GM18867 (cell line): ENCODE measurements at regions not wholly inside any gene's neighbourhood (a gene's known extent, or its start where the extent isn't known, plus 50 kb on each side); places are given as distances from the start of the nearest gene placed in this dataset.
"Not testable (repeated sequence)": the region's sequence is repeated elsewhere in the genome, so short reads cannot be mapped to it uniquely, and the experiment has no call there.

ENCODE experiments used
- ATAC-seq: cut with Tn5 transposase; IDR thresholded peaks from one replicate; pipeline ENCODE4 v1.9.1; 2021; ENCODE audit warnings: mild to moderate bottlenecking, moderate library complexity; ENCODE audit not compliant: unreplicated experiment

GRCh38 chr7:140283472-140283871 is 106.7 kb upstream of the KDM7A start:
- ATAC-seq: no peak

DNA sequence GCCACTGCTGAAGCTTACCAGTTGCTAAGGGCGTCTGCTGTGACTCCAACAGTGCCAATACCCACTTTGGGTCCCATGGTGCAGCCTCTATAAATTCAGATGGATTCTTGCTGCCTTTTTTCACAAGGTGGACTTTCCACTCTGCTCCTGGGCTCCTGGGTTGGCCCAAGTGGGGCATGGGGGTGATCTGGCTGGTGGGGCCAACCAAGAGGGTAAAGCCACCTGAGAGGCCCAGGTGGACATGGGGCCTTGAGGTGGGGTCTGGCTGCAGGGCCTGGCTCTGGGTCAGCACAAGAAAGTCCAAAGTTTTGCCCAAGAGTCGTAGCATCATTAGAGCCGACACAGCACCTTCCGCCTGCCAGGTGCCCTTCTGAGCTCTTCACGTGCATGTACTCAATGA is 105.2 kb upstream of the KDM7A start:
- ATAC-seq: no peak

DNA sequence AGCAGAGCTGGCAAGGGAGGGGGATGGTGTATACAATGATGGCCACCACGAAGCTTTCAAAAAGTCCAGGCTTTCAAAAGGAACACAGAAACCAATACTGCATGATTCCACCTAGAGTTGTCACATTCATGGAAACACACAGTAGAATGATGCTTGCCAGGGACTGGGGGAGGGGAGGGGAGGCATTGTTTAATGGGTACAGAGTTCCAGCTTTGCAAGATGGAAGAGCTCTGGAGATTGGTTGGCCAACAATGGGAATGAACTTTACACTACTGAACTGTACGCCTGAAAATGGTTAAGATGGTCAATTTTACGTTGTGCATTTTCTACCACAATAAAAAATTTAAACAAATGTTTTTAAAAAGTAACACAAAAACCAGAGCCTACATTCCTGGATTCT is 104.5 kb upstream of the KDM7A start:
- no peak for ATAC-seq

- no peak for ATAC-seq
These were observed 99.2 kb upstream of the KDM7A start for GRCh38 chr7:140276001-140276400.

- no peak for ATAC-seq
These were observed 98.5 kb upstream of the KDM7A start for GRCh38 chr7:140275069-140275965.

DNA sequence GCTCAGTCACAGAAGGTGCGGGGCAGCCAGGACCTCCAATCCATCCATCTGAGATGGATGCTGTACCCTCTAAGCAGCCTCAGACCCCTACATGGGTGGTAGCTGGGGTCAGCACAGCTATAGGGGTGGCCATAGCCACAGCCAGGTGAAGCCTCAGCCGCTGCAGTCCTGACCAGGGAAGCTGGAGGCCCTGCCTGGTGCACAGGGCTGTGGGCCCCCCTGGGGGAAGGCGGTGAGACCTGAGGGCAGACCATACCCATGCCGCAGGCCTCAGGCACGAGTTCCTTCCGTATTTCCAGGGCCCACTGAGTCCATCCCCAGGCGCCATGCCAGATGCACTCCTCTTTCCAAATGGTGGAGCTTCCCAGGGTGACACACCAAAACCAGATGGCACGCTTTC is 96.6 kb upstream of the KDM7A start:
- ATAC-seq: no peak

- not testable (repeated sequence) for ATAC-seq
These were observed 94.8 kb upstream of the KDM7A start for GRCh38 chr7:140271643-140271968.

DNA sequence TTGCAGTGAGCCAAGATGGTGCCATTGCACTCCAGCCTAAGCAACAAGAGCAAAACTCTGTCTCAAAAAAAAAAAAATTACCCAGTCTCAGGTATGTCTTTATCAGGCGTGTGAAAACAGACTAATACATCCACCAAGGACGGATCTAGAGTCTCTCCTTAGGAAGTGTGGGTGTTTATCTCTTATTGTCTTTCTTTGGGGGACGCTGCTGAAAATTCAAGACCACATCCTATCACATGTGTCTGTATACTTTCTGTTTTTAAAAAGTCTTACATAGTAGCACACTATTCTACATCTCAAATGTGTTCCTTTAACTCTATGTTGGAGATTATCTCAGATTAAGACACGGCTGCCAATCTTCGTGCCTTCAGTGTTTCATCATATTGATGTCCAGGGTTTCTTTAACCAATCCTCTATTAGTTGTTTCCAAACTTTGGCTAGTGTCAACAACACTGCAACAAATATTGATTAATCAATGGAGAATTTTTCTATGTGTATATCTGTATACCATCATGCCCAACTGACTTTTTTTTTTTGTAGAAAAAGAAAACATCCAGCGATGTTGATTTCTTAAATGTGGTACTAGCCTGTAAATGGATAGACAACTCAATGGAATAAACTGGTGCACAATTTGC is 92.3 kb upstream of the KDM7A start:
- no peak for ATAC-seq

DNA sequence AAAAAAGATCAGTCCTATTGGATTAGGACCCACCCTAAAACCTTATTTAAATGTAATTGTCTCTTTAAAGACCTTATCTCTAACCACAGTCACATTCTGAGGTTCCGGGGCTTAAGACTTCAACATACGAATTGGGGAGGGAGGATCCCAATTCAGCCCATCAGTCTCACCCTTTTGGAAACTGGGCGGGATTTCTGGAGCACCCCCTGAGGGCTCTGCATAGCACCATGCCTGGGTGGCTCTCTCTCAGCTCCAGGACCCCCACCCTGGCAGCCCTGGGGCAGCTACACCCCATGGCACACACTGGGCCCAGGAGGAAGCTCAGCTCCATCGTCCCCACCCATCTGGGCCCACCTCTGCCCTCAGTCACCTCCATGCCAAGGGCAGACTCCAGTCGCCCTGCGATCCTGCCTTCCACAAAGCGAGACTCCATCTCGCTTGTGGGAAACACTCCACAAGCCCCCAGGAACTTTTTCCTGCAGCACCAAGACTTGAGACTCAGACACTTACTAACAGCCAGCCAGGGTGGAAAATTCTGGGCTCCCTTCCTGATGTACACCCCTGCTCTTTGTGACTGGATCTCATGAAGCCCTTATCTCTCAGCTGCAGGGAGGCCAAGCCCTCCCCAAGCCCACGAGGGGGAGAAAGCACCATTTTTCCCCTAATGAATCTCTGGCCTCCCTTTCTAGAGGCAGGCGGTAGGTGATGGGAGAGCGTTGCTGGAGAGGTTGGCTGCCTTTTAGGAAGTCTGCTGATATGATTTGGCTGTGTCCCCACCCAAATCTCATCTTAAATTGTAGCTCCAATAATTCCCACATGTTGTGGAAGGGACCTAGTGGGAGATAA is 90.8 kb upstream of the KDM7A start:
- no peak for ATAC-seq

DNA sequence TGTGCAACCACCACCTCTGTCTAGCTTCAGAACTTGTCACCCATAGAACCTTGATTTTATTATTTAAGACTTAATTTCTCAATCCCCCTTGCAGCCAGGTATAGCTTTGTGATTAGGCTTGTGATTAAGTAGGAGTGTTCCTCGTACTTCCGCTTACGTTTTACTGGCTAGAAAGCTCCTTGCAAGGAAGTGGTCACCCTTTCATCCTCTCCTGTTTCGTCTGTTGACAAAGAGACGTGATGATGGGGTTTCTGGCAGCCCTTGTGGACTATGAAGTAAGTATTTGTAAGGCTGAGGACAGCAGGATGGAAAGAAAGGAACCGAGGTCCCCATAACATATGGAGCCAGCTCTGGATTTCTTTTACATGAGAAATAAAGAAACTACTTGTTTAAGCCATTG is 86.5 kb upstream of the KDM7A start:
- ATAC-seq: no peak

- ATAC-seq: no peak
These were observed 85.6 kb upstream of the KDM7A start for GRCh38 chr7:140262242-140262903.

DNA sequence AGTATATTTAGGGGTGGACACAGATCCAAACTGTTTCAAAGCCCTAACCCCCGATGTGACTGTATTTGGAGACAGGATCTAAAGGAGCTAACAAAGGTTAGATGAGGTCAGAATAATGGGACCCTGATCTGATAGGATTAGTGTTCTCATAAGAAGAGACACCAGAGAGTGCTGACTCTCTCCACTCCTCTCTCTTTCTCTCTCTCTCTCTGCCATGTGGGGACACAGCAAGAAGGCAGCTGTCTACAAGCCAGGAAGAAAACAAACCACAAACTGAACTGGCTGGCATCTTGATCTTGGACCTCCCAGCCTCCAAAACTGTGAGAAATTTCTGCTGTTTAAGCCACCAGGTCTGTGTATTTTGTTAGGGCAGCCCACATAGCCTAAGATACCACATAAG is 84.7 kb upstream of the KDM7A start:
- ATAC-seq: no peak

DNA sequence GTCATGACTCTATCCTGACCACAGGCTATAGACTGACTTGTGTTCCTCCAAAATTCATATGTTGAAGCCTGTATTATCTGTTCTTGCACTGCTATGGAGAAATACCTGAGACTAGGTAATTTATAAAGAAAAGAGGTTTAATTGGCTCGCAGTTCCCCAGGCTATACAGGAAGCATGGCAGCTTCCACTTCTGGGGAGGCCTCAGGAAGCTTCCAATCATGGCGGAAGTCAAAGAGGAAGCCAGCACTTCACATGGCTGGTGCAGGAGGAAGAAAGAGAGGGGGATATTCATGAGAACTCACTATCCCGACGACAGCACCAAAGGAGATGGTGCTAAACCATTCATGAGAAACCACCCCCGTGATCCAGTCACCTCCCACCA is 84.3 kb upstream of the KDM7A start:
- ATAC-seq: no peak

DNA sequence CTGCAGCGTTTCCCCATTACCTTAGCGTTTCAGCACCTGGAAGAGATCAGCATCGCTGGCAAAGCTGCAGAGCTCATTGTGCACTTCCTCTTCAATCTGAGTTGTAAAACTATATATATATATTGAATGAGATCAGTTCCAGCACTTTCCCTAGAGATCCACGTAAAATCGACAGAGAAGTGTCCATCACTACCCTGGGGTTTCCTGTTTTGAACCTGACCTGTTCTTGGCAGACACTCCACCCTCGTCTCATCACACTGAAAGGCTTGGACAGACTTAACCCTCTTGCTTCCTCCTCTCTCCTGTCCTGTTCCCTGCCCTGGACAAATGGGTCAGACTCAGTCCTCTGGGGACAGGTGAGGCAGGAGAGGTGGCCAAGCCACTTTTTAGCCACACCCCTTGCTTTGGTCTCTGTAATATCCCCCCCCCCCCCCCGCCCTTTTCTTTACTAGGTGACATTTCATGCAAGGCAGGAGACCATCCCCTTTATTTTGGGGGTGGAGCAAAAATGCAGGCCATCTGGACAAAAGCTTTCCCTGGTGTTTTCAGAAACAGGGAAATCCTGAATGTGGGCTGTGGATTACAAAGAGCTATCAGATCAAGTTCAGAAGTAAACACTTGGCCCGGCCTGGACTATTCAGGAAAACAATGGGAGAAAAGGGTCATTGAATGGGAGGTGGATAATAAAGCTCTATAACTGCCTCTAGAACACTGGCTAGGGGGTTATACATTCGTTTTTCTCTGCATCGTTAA is 83.7 kb upstream of the KDM7A start:
- no peak for ATAC-seq

GRCh38 chr7:140257278-140257677 is 80.5 kb upstream of the KDM7A start:
- ATAC-seq: not testable (repeated sequence)

DNA sequence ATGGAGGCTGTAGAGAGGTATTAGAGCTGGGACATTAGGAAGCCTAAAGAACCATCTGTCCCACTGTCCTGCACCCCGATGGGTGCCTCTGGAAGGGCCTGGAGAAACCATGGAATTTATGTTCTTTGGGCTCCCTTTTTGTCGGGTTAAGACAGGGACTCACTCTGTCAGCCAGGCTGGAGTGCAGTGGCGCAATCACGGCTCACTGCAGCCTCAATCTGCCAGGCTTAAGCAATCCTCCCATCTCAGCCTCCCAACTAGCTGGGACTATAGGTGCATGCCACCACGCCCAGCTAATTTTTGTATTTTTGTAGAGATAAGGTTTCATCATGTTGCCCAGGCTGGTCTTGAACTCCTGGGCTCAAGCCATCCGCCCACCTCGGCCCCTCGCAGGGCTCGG is 78.2 kb upstream of the KDM7A start:
- ATAC-seq: not testable (repeated sequence)

DNA sequence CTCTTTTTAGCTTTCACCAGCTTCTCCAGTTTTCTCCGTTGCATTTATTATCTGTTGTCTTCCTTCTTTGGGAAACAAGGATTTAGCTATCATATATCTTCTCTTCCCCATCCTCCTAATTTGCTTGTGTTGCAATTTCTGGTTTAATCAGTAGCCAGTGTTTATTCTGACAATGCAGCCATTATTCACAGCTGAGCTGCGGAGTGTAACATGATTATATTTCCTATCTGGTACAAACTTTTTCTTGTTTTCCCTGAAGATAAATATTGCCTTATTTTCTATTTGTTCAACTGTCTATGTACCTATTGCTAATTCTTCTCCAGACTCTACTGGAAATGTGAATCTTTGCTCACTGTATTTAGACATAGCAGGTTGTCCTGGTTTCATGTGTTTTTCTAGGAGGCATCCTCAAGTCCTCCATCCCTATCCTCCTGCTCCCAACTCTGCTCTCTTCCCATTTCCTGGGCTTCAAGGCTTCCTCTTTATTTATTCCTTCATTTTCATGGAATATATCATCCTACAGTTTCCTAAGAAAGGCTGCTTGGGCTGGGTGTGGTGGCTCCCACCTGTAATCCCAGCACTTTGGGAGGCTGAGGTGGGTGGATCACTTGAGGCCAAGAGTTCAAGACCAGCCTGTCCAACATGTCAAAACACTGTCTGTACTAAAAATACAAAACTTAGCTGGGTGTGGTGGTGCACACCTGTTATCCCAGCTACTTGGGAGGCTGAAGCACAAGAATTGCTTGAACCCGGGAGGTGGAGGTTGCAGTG is 72.4 kb upstream of the KDM7A start:
- ATAC-seq: no peak

- no peak for ATAC-seq
These were observed 70.8 kb upstream of the KDM7A start for GRCh38 chr7:140247559-140247958.

- ATAC-seq: no peak
These were observed 68.9 kb upstream of the KDM7A start for GRCh38 chr7:140245611-140246105.
